Rectal smooth muscle tissue (tissue), 1 donor: ENCODE measurements at regions not wholly inside any gene's neighbourhood (a gene's known extent, or its start where the extent isn't known, plus 50 kb on each side); places are given as distances from the start of the nearest gene placed in this dataset.

ENCODE experiments used
- H3K27ac ChIP-seq: one replicate; pipeline ENCODE4 v1.7.0; 2013; ENCODE audit warnings: low read depth, low read length, inconsistent platforms
- H3K27me3 ChIP-seq: one replicate; pipeline ENCODE4 v1.7.0; 2013; ENCODE audit warnings: low read length; ENCODE audit not compliant: control insufficient read depth, insufficient read depth
- H3K36me3 ChIP-seq: one replicate; pipeline ENCODE4 v1.7.0; 2013; ENCODE audit warnings: low read length; ENCODE audit not compliant: control insufficient read depth, insufficient read depth
- H3K4me1 ChIP-seq: one replicate; pipeline ENCODE4 v1.7.0; 2013; ENCODE audit warnings: low read length; ENCODE audit not compliant: control insufficient read depth, insufficient read depth
- H3K4me3 ChIP-seq: one replicate; pipeline ENCODE4 v1.7.0; 2013; ENCODE audit warnings: low read length
- H3K9ac ChIP-seq: one replicate; pipeline ENCODE4 v1.7.0; 2013; ENCODE audit warnings: low read length

GRCh38 chr12:25058012-25058411 lies 109.1 kb upstream of the BCAT1 start:
- no peak overlapping the region for H3K9ac ChIP-seq
- no peak overlapping the region for H3K27ac ChIP-seq
- H3K36me3 ChIP-seq, result no peaks in the 10 kb centered on the region
- H3K27me3 ChIP-seq, result no peaks in the 10 kb centered on the region
- H3K4me3 ChIP-seq, result no peak overlapping the region
- no peaks in the 10 kb centered on the region for H3K4me1 ChIP-seq

GRCh38 chr12:25056486-25057130 lies 107.7 kb upstream of the BCAT1 start:
- Histone ChIP-seq H3K4me1 (no peaks in the 10 kb centered on the region), H3K36me3 (no peaks in the 10 kb centered on the region), H3K27ac (no peak overlapping the region), H3K27me3 (no peaks in the 10 kb centered on the region), H3K9ac (no peak overlapping the region), H3K4me3 (no peak overlapping the region)

GRCh38 chr12:25056011-25056410 lies 107.1 kb upstream of the BCAT1 start:
- no peaks in the 10 kb centered on the region for H3K36me3 ChIP-seq
- no peaks in the 10 kb centered on the region for H3K27me3 ChIP-seq
- no peak overlapping the region for H3K4me3 ChIP-seq
- H3K9ac ChIP-seq, result no peak overlapping the region
- no peaks in the 10 kb centered on the region for H3K4me1 ChIP-seq
- H3K27ac ChIP-seq, result no peak overlapping the region

DNA sequence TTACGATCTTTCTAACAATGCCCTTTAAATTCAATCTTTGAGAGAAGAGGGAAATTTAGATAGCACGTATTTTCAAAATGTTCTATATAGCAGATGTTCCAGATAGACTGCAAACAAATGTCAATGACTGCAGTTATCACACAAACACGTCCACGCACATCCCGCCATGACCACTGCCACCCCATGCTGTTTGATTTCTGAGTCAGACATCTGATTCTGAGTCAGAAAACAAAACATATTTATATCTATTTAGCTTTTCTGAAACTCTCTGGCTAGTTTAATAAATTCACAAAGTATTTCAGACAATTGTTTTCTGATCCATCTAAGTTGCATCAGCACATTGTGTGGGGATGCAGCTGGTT lies 105.9 kb upstream of the BCAT1 start:
- no peak overlapping the region for H3K27ac ChIP-seq

GRCh38 chr12:25054076-25054782 lies 105.3 kb upstream of the BCAT1 start:
- Histone ChIP-seq H3K9ac (no peak overlapping the region), H3K4me1 (no peaks in the 10 kb centered on the region), H3K27me3 (no peaks in the 10 kb centered on the region), H3K27ac (no peak overlapping the region), H3K4me3 (peak overlapping the region; percentile 43), H3K36me3 (no peaks in the 10 kb centered on the region)

More for the DNA sequence above, 105.9 kb upstream of the BCAT1 start:
- no peaks in the 10 kb centered on the region for H3K36me3 ChIP-seq
- no peak overlapping the region for H3K4me3 ChIP-seq
- no peak overlapping the region for H3K9ac ChIP-seq
- H3K4me1 ChIP-seq, result no peaks in the 10 kb centered on the region
- no peaks in the 10 kb centered on the region for H3K27me3 ChIP-seq

GRCh38 chr12:25052914-25053211 lies 104.0 kb upstream of the BCAT1 start:
- Histone ChIP-seq H3K36me3 (no peaks in the 10 kb centered on the region), H3K27ac (no peak overlapping the region), H3K4me3 (peak overlapping the region; percentile 64), H3K9ac (peak overlapping the region; percentile 11), H3K4me1 (no peaks in the 10 kb centered on the region), H3K27me3 (no peaks in the 10 kb centered on the region)

DNA sequence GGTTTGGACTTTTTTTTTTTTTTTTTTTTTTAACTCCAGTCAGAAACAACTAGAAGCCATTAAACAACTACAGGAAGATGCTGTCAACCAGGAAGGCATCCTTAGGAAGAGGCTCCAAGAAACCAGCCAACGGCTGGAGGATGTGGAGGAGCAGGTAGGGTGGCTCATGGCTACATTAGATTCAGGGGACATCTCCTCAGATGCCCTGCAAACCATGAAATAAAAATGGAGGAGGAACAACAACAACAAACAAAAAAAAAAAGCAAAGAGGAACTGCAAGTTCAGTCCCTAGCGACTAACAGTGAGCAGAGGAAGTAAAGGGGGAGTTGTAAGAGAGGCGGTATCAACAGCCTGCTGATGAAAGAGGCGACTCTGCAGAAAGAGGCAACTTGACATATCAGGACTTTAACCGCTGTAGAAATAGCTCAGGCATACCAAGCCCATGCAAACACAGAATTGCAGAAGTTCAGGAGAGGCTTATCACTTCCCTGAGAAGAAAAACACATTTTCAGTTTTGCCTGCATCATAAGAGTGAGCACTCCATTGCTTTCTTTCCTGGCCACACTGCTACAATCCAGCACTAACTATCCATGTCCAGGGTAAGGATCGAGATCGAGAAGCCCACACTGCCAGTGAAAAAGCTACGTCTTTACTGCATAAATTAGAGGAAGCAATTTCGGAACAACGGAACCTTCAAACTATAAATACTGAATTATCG lies 103.5 kb upstream of the BCAT1 start:
- peak overlapping the region; percentile 64 for H3K4me3 ChIP-seq
- no peaks in the 10 kb centered on the region for H3K27me3 ChIP-seq
- H3K36me3 ChIP-seq, result no peaks in the 10 kb centered on the region
- H3K4me1 ChIP-seq, result no peaks in the 10 kb centered on the region
- peak overlapping the region; percentile 11 for H3K9ac ChIP-seq
- no peak overlapping the region for H3K27ac ChIP-seq

- Histone ChIP-seq H3K27ac (no peak overlapping the region), H3K9ac (no peak overlapping the region), H3K36me3 (no peaks in the 10 kb centered on the region), H3K4me1 (no peaks in the 10 kb centered on the region), H3K27me3 (no peaks in the 10 kb centered on the region), H3K4me3 (no peak overlapping the region)
These were observed 102.8 kb upstream of the BCAT1 start for GRCh38 chr12:25051656-25052195.

DNA sequence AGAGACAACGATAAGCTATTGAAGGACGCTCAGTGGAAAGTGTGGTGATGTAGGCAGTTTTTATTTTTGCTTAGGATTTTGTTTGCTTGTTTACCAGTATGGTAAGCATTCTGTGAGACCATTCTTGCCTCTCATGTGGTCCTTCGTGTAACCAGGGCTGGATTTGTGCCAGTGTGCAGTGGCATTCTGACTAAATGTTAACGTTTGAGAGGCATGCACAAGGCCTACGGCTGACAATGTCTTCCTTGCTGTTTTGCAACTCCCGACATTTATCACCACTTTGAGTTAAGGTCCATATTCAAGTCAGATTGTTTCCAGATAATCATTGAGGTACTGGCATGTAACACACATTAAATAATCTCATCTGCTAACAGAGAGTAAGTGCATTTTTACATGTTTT lies 102.3 kb upstream of the BCAT1 start:
- no peak overlapping the region for H3K9ac ChIP-seq
- no peaks in the 10 kb centered on the region for H3K27me3 ChIP-seq
- H3K4me1 ChIP-seq, result no peaks in the 10 kb centered on the region
- H3K36me3 ChIP-seq, result no peaks in the 10 kb centered on the region
- H3K27ac ChIP-seq, result no peak overlapping the region
- H3K4me3 ChIP-seq, result no peak overlapping the region

- H3K4me1 ChIP-seq, result no peaks in the 10 kb centered on the region
- no peak overlapping the region for H3K4me3 ChIP-seq
- no peaks in the 10 kb centered on the region for H3K27me3 ChIP-seq
These were observed 97.0 kb upstream of the BCAT1 start for GRCh38 chr12:25045869-25046268.

GRCh38 chr12:25041006-25041741 lies 92.3 kb upstream of the BCAT1 start:
- no peak overlapping the region for H3K4me3 ChIP-seq
- H3K27me3 ChIP-seq, result no peaks in the 10 kb centered on the region
- no peak overlapping the region for H3K9ac ChIP-seq
- no peaks in the 10 kb centered on the region for H3K4me1 ChIP-seq
- H3K27ac ChIP-seq, result no peak overlapping the region
- no peaks in the 10 kb centered on the region for H3K36me3 ChIP-seq

More at GRCh38 chr12:25045869-25046268, 97.0 kb upstream of the BCAT1 start:
- Histone ChIP-seq H3K36me3 (no peaks in the 10 kb centered on the region), H3K9ac (no peak overlapping the region), H3K27ac (no peak overlapping the region)

- no peak overlapping the region for H3K4me3 ChIP-seq
- H3K9ac ChIP-seq, result no peak overlapping the region
- H3K27ac ChIP-seq, result no peak overlapping the region
- H3K4me1 ChIP-seq, result no peaks in the 10 kb centered on the region
- H3K27me3 ChIP-seq, result no peaks in the 10 kb centered on the region
- H3K36me3 ChIP-seq, result no peaks in the 10 kb centered on the region
These were observed 91.7 kb upstream of the BCAT1 start for GRCh38 chr12:25040593-25040992.
